GM23248 (cell line): ENCODE measurements at regions not wholly inside any gene's neighbourhood (a gene's known extent, or its start where the extent isn't known, plus 50 kb on each side); places are given as distances from the start of the nearest gene placed in this dataset.

ENCODE experiments used
- EZH2 ChIP-seq: fragments of 200-600 bp; sonication (generic); IDR thresholded peaks from 2 replicates; pipeline ENCODE4 v1.6.1; 2018; ENCODE audit warnings: antibody characterized with exemption, mild to moderate bottlenecking; ENCODE audit not compliant: insufficient read depth, poor library complexity, severe bottlenecking
- EZH2phosphoT487 ChIP-seq: fragments of 200-600 bp; sonication (generic); IDR thresholded peaks from 2 replicates; pipeline ENCODE4 v1.6.1; 2018; ENCODE audit warnings: antibody characterized with exemption, moderate library complexity, mild to moderate bottlenecking, low read depth; ENCODE audit not compliant: insufficient read depth

DNA sequence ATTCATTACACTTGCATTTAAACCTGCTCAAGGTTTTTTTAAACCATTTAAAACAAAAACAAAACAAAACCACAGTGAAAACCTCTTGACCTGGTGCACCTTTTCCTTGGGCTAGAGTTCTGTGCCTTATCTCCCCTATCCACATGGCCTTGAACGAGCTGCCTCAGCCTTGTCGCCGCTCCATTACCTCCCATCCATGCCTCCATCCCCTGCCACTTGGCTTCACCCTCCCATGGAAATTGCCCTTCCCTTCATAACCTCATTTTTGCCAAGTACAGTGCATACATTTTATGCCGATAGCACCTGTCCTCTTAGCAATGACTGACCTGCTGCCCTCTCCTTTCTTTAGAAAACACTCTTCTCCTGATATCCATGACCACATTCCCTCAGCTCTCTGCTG lies 188.6 kb upstream of the ASIC2 start:
- TF ChIP-seq EZH2 (no peak), EZH2phosphoT487 (no peak)
